Type B pancreatic cell (in vitro differentiated cells): ENCODE measurements at regions not wholly inside any gene's neighbourhood (a gene's known extent, or its start where the extent isn't known, plus 50 kb on each side); places are given as distances from the start of the nearest gene placed in this dataset.

Source experiments
- DNase-seq: peaks from one replicate; pipeline ENCODE4 v3.0.0; 2021; ENCODE audit warnings: mixed read lengths; ENCODE audit not compliant: unreplicated experiment; ENCODE audit errors: extremely low spot score
- H3K27ac Mint-ChIP-seq: 2 replicates; pipeline ENCODE4 v1.8.0; 2021; ENCODE audit warnings: mild to moderate bottlenecking, mixed read lengths
- H3K27me3 Mint-ChIP-seq: 2 replicates; pipeline ENCODE4 v1.8.0; 2021; ENCODE audit warnings: mixed read lengths
- H3K36me3 Mint-ChIP-seq: 2 replicates; pipeline ENCODE4 v1.8.0; 2021; ENCODE audit warnings: mixed read lengths
- H3K4me1 Mint-ChIP-seq: one replicate; pipeline ENCODE4 v1.8.0; 2021; ENCODE audit warnings: mixed read lengths; ENCODE audit not compliant: unreplicated experiment
- H3K4me3 Mint-ChIP-seq: 2 replicates; pipeline ENCODE4 v1.8.0; 2021; ENCODE audit warnings: mild to moderate bottlenecking, mixed read lengths
- H3K9me3 Mint-ChIP-seq: 2 replicates; pipeline ENCODE4 v1.8.0; 2021; ENCODE audit warnings: mixed read lengths
- TF ChIP-seq, protein P1 (sequence below): fragments of 200-600 bp; sonication (generic); conservative IDR thresholded peaks from 2 replicates; pipeline ENCODE4 v1.5.0; 2021; ENCODE audit warnings: antibody characterized with exemption, mild to moderate bottlenecking

DNA sequence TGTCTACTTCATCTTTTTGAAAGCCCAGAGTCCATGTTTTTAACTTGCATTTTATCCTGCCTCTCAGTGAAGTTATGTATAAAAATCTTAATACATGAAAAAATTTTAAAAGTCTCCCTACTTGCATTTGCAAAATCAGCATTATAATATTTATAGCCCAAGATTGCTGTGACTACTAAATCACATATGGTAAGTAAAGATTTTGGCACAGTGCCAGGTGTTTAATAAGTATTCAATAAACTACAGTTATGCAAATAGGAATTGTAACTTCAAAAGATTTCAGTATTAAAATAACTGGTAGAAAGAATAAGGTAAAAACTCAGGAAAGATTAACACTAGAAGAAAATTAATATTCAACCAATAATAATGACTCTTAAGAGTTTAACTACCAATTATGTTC lies 641.7 kb downstream of the LRRIQ3 start:
- no peaks in the 10 kb centered on the region for H3K27me3 Mint-ChIP-seq
- TF ChIP-seq, protein P1, sequence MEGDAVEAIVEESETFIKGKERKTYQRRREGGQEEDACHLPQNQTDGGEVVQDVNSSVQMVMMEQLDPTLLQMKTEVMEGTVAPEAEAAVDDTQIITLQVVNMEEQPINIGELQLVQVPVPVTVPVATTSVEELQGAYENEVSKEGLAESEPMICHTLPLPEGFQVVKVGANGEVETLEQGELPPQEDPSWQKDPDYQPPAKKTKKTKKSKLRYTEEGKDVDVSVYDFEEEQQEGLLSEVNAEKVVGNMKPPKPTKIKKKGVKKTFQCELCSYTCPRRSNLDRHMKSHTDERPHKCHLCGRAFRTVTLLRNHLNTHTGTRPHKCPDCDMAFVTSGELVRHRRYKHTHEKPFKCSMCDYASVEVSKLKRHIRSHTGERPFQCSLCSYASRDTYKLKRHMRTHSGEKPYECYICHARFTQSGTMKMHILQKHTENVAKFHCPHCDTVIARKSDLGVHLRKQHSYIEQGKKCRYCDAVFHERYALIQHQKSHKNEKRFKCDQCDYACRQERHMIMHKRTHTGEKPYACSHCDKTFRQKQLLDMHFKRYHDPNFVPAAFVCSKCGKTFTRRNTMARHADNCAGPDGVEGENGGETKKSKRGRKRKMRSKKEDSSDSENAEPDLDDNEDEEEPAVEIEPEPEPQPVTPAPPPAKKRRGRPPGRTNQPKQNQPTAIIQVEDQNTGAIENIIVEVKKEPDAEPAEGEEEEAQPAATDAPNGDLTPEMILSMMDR: no peak
- no peak overlapping the region for H3K27ac Mint-ChIP-seq
- H3K36me3 Mint-ChIP-seq: no peaks in the 10 kb centered on the region
- H3K9me3 Mint-ChIP-seq: peaks cover 10% of the 10 kb centered on the region
- DNase-seq: no peak
- no peaks in the 10 kb centered on the region for H3K4me1 Mint-ChIP-seq
- H3K4me3 Mint-ChIP-seq: no peak overlapping the region

DNA sequence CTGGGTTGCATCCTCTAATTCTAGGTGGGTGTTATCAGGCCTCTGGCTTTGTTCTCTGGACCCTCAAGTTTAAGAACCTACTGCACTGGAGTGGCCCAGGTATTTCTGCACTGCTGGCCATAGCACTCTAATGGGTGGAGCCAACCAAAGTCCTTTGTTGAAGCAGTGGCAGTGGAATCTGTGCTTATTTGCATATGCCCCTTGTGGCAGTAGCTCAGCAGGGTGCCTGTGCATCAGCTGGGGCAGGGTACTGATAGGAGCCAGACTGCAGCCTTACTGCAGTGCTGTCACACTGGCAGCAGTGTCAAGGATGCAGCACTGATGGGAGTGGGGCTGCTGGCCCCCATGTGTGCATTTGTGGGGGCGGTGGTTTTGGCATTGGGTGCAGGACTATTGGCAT lies 660.6 kb downstream of the LRRIQ3 start:
- Mint-ChIP-seq H3K27me3 (no peaks in the 10 kb centered on the region), H3K4me3 (no peak overlapping the region), H3K27ac (no peak overlapping the region), H3K4me1 (no peaks in the 10 kb centered on the region), H3K36me3 (no peaks in the 10 kb centered on the region), H3K9me3 (peaks cover 7% of the 10 kb centered on the region)
- TF ChIP-seq, protein P1: no peak
- DNase-seq: no peak

DNA sequence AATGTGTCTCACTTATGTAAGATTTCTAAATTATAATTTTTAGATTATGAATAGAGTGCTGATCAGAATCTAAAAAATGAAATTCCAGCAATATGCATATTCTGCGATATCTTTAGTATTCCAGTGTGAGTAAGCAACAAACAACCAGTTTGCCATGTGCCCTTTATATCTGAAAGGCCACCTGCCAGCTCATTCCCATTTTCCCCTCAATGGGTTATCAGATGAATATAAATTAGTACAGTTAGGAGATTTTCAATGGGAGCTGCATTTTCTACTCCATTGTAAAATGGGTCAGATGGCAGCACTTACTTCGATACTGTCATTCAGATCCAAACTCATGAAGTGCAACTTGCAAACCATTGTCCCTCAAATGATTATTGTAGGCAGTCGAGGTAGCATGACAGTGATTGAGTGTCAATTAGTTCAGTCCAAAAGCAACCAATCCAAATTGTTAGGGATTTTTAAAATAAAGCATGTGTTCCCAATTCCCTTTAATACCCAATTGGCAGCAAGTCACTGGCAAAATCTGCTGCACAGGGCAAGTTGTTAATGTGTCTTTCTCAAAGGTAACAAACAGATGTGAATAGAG lies 680.3 kb downstream of the LRRIQ3 start:
- no peak overlapping the region for H3K4me3 Mint-ChIP-seq
- no peaks in the 10 kb centered on the region for H3K9me3 Mint-ChIP-seq
- no peaks in the 10 kb centered on the region for H3K27me3 Mint-ChIP-seq
- TF ChIP-seq, protein P1: no peak
- no peak for DNase-seq
- H3K27ac Mint-ChIP-seq: no peak overlapping the region
- H3K36me3 Mint-ChIP-seq: no peaks in the 10 kb centered on the region
- no peaks in the 10 kb centered on the region for H3K4me1 Mint-ChIP-seq

DNA sequence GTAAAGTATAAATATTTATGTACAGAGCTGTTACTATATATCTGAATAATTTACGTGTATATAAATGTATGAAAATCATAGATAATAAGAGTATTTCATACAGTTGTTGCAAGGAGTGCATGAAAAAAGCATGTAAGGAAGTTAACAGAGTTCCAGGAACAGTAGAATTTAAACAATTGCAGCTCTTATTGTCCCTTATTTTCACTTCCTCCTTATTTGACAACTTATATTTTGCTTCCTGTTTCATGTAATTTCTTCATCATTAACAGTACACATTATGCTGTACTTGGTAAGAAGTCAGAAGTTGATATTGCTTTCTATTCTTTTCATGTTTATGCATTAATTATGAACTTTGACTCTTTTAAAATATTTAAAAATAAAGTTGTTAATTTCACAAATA lies 681.5 kb downstream of the LRRIQ3 start:
- no peak for DNase-seq
- Mint-ChIP-seq H3K36me3 (no peaks in the 10 kb centered on the region), H3K4me1 (no peaks in the 10 kb centered on the region), H3K9me3 (no peaks in the 10 kb centered on the region), H3K27ac (no peak overlapping the region), H3K27me3 (no peaks in the 10 kb centered on the region), H3K4me3 (no peak overlapping the region)
- TF ChIP-seq, protein P1: no peak

DNA sequence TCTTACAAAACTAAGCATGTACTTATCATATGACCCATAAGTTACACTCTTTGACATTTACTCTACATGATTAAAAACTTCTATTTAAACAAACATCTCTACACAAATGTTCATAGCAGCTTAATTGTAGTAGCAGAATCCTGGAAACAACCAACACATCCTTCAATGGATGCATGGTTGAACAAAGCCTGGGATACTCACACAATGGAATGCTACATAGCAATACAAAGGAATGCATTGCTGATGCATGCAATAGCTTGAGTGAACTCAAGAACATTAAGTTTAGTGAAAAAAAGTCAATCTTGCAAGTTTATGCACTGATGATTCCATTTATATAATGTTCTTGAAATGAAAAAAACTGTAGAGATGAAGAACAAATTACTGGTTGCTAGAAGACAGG lies 686.9 kb downstream of the LRRIQ3 start:
- Mint-ChIP-seq H3K27ac (no peak overlapping the region), H3K36me3 (no peaks in the 10 kb centered on the region), H3K4me1 (no peaks in the 10 kb centered on the region), H3K27me3 (no peaks in the 10 kb centered on the region), H3K4me3 (no peak overlapping the region), H3K9me3 (no peaks in the 10 kb centered on the region)
- TF ChIP-seq, protein P1: no peak
- DNase-seq: no peak

DNA sequence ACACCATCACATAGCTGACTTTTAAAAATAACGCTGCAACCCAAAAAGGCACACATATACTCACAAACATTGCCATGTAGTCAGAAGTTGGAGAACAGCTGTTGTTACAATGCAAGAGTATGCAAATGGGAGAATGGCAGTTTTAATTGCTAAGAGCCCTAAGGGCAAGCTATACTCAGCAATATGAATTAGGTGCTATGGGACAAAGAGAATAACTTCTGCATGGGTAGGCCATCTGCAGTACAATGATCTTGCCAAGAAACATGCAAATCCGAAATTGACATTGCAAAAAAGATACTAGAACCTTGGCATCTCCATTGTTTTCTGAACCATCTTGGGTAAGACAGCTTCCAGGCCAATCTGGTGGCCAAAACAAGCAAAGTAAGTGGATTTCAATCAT lies 697.8 kb downstream of the LRRIQ3 start:
- Mint-ChIP-seq H3K27me3 (no peaks in the 10 kb centered on the region), H3K27ac (no peak overlapping the region), H3K4me3 (no peak overlapping the region), H3K4me1 (no peaks in the 10 kb centered on the region), H3K36me3 (no peaks in the 10 kb centered on the region), H3K9me3 (no peaks in the 10 kb centered on the region)
- TF ChIP-seq, protein P1: no peak
- no peak for DNase-seq
